ENCODE measurements at regions not wholly inside any gene's neighbourhood (a gene's known extent, or its start where the extent isn't known, plus 50 kb on each side); places are given as distances from the start of the nearest gene placed in this dataset.

- TF ChIP-seq ETS1 (IDR thresholded peaks at IDR 0.05), result no peak
Measured at GRCh38 chr5:38200872-38201557, 57.3 kb upstream of the EGFLAM start (continued).

DNA sequence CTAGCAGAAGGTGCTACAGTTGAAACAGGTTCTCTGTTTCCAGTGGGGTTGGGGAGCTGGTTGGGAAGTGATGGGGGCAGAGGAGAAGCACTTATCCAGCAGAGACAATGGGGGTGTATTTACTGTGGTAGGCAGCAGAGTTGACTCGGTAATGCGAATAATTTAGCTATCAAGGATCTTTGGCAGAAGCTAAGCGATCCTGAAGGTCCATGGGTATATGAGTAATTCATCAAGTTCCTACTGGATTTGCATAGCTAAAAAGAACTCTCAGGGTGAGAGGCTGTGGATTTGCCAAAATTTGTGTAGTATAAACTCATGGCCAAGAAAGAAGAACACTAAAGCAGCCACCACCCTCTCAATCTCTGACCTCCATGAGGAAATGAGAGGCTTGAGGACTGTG, 61.2 kb upstream of the EGFLAM start:
- Histone ChIP-seq H3K4me2 (no peak overlapping the region), H3K27ac (ENCODE audit: low read depth) (no peak overlapping the region), H4K20me1 (replicated peaks; ENCODE audit: insufficient read depth) (no peaks in the 10 kb centered on the region), H3K36me3 (ENCODE audit: insufficient read depth) (no peaks in the 10 kb centered on the region), H2AFZ (no peak overlapping the region), H3F3A (replicated peaks; ENCODE audit: low read depth) (no peaks in the 10 kb centered on the region), H3K4me3 (no peak overlapping the region), H3K27me3 (ENCODE audit: insufficient read depth) (no peaks in the 10 kb centered on the region), H3K79me2 (replicated peaks; ENCODE audit: insufficient read depth) (no peaks in the 10 kb centered on the region), H3K4me1 (ENCODE audit: insufficient read depth) (no peaks in the 10 kb centered on the region), H3K9me2 (ENCODE audit: insufficient read depth) (0 out of 2 replicates have a peak, but pooled peaks cover 4% of the 10 kb centered on the region)
- Mint-ChIP-seq H3K27me3 (ENCODE audit: insufficient read depth, low read depth, poor library complexity) (peaks cover 3% of the 10 kb centered on the region), H3K4me1 (no peaks in the 10 kb centered on the region), H3K27ac (no peak overlapping the region), H3K4me3 (no peak overlapping the region), H3K9me3 (peaks cover 10% of the 10 kb centered on the region), H3K36me3 (ENCODE audit: low read depth) (no peaks in the 10 kb centered on the region)
- ATAC-seq (no peak), DNase-seq (ENCODE audit: low spot score) (no peak)
- TF ChIP-seq EZH2 (IDR thresholded peaks at IDR 0.05; ENCODE audit: low read depth, unreplicated experiment) (no peak), ETS1 (IDR thresholded peaks at IDR 0.05) (no peak), NANOG (IDR thresholded peaks at IDR 0.05; ENCODE audit: borderline replicate concordance) (no peak), ZNF114 (CRISPR knock-in tag; IDR thresholded peaks at IDR 0.05) (no peak), REST (IDR thresholded peaks at IDR 0.05; ENCODE audit: unreplicated experiment) (no peak), ZNF331 (CRISPR knock-in tag; IDR thresholded peaks at IDR 0.05; ENCODE audit: low read depth) (no peak)
